Small intestine (tissue), 7 donors: ENCODE measurements at regions not wholly inside any gene's neighbourhood (a gene's known extent, or its start where the extent isn't known, plus 50 kb on each side); places are given as distances from the start of the nearest gene placed in this dataset.

Experiments
- DNase-seq, 2 donors: peaks; one replicate each; pipeline versions ENCODE4 v3.0.0 to v3.0.0-alpha.2; 2013
- FAIRE-seq: peaks from 2 replicates; lab custom pipeline; 2012; peaks lifted over from hg19 to GRCh38; lab: Jason Lieb, UNC
- H3K27ac ChIP-seq, 3 donors: one replicate each; pipeline ENCODE4 v1.5.1; 2013; ENCODE audit warnings: low read length in 2 of 3, mild to moderate bottlenecking in 2 of 3, control low read depth in 1 of 3, inconsistent platforms in 1 of 3, low read depth in 1 of 3, moderate library complexity in 1 of 3
- H3K27me3 ChIP-seq, 3 donors: one replicate each; pipeline ENCODE4 v1.6.1; 2013; ENCODE audit warnings: low read length in 3 of 3, inconsistent platforms in 1 of 3; ENCODE audit not compliant: control insufficient read depth in 3 of 3, insufficient read depth in 3 of 3
- H3K36me3 ChIP-seq, 3 donors: one replicate each; pipeline ENCODE4 v1.6.1; 2013; ENCODE audit warnings: low read length in 3 of 3, inconsistent platforms in 1 of 3, low read depth in 1 of 3, mild to moderate bottlenecking in 1 of 3, moderate library complexity in 1 of 3; ENCODE audit not compliant: control insufficient read depth in 3 of 3, insufficient read depth in 2 of 3
- H3K4me1 ChIP-seq, 3 donors: one replicate each; pipeline ENCODE4 v1.6.1; 2013; ENCODE audit warnings: low read length in 2 of 3, inconsistent platforms in 1 of 3, low read depth in 1 of 3, mild to moderate bottlenecking in 1 of 3, moderate library complexity in 1 of 3; ENCODE audit not compliant: control insufficient read depth in 3 of 3, insufficient read depth in 2 of 3
- H3K4me3 ChIP-seq, 3 donors: one replicate each; pipeline ENCODE4 v1.5.1; 2013; ENCODE audit warnings: low read length in 3 of 3, control low read depth in 1 of 3, inconsistent platforms in 1 of 3, low read depth in 1 of 3, mild to moderate bottlenecking in 1 of 3, moderate library complexity in 1 of 3
- H3K9me3 ChIP-seq, 2 donors: one replicate each; pipeline ENCODE4 v1.6.1; 2013; ENCODE audit warnings: low read depth in 1 of 2, low read length in 1 of 2; ENCODE audit not compliant: control insufficient read depth in 2 of 2, insufficient read depth in 1 of 2
- WGBS, 3 donors: extraction: QIAGEN DNeasy Blood & Tissue Kit; methylation state at CpG; one replicate each; pipeline ENCODE4 v1.1.7; 2013; 5-methylcytosine and 5-hydroxymethylcytosine counted together
- donor health status: healthy with polysubstance abuse.
- donor health status: control.
- donor health status: control.
- donor health status: Bipolar disorder and iron deficiency.
- donor health status: healthy.

GRCh38 chr5:67976181-67976580, 239.4 kb upstream of the PIK3R1 start:
- H3K4me1 ChIP-seq = peaks cover 0 to 17% (median under 1%) of the 10 kb centered on the region in 3 donors
- no peak for FAIRE-seq
- DNase-seq = no peak
- no peak overlapping the region for H3K4me3 ChIP-seq
- no peak overlapping the region for H3K27ac ChIP-seq
- H3K9me3 ChIP-seq = no peaks in the 10 kb centered on the region
- no peaks in the 10 kb centered on the region for H3K36me3 ChIP-seq
- WGBS, 3 donors = 57 to 85% (median 57%) methylated on average over 1 of the region's 1 CpG
- no peaks in the 10 kb centered on the region for H3K27me3 ChIP-seq

GRCh38 chr5:67974471-67974870, 241.1 kb upstream of the PIK3R1 start:
- Histone ChIP-seq H3K36me3 (no peaks in the 10 kb centered on the region), H3K27me3 (no peaks in the 10 kb centered on the region), H3K4me3 (no peak overlapping the region), H3K27ac (no peak overlapping the region), H3K9me3 (no peaks in the 10 kb centered on the region), H3K4me1 (peaks cover 0 to 21% (median 5%) of the 10 kb centered on the region in 3 donors)
- FAIRE-seq (no peak), DNase-seq (no peak)

DNA sequence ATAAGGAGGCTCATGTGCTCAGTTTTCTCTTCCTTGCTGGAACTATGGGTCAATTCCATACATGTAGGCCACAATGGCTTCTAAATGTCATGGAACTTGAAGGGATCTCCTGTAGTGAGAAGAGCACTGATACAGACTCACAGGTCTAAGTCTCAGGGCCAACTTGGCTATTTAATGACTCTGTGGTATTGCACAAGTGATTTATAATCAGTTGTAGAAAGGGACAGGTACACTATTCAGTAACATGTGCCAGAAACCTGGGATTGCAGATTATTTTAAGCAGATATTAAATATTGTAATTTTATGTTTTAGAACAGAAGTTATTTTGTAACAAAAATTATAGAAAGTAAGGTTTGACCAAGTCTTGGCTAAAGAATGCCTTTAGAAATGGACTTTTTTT, 241.5 kb upstream of the PIK3R1 start:
- Histone ChIP-seq H3K9me3 (no peaks in the 10 kb centered on the region), H3K4me3 (no peak overlapping the region), H3K27ac (no peak overlapping the region), H3K27me3 (no peaks in the 10 kb centered on the region), H3K36me3 (no peaks in the 10 kb centered on the region), H3K4me1 (peaks cover 0 to 21% (median 5%) of the 10 kb centered on the region in 3 donors)
- DNase-seq (peak; percentile 36 to 52), FAIRE-seq (no peak)

- Histone ChIP-seq H3K36me3 (no peaks in the 10 kb centered on the region), H3K27ac (no peak overlapping the region), H3K9me3 (no peaks in the 10 kb centered on the region), H3K4me3 (no peak overlapping the region), H3K27me3 (no peaks in the 10 kb centered on the region), H3K4me1 (peaks cover 0 to 21% (median 5%) of the 10 kb centered on the region in 3 donors)
- FAIRE-seq = no peak
- WGBS, 3 donors = 55 to 77% (median 64%) methylated on average over 5 of the region's 5 CpGs
- peak in 1 of 2 donors; percentile 37 for DNase-seq
These were observed 243.4 kb upstream of the PIK3R1 start for GRCh38 chr5:67971971-67972821.

DNA sequence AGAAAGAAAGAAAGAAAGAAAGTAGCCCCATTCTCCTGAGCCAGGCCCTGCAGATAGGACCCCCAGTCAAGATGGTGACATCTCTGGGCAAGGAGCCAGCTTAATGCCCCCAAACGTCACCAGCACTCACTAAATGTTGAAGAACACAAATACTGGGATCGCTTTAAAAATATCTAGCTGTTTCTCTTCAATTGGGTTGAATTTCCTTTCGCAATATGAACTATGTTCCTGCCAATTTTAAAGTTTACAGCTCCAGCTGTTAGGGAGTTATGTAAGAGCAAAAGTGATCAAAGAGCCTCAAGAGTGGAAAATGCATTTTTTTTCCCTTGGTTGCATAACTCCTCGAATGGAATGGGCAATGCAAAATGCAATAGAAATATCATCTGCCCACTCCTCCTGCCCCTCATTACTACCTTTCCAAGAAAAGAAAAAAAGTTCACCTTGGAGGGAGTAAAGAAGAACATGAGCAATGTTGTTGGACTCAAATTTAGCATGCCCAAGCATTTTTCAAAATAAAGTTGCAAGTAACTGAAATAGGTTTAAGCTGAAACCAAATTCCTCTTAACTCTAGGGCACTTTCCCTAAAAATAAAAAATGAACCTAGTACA, 244.2 kb upstream of the PIK3R1 start:
- no peak overlapping the region for H3K27ac ChIP-seq
- FAIRE-seq (no peak), DNase-seq (peak; percentile 44 to 81)
- no peaks in the 10 kb centered on the region for H3K9me3 ChIP-seq
- 15 to 25% (median 17%) methylated on average over 4 of the region's 4 CpGs for WGBS, 3 donors
- H3K27me3 ChIP-seq = no peaks in the 10 kb centered on the region
- H3K4me3 ChIP-seq = no peak overlapping the region
- H3K36me3 ChIP-seq = no peaks in the 10 kb centered on the region
- H3K4me1 ChIP-seq = peaks cover 0 to 25% (median 5%) of the 10 kb centered on the region in 3 donors

DNA sequence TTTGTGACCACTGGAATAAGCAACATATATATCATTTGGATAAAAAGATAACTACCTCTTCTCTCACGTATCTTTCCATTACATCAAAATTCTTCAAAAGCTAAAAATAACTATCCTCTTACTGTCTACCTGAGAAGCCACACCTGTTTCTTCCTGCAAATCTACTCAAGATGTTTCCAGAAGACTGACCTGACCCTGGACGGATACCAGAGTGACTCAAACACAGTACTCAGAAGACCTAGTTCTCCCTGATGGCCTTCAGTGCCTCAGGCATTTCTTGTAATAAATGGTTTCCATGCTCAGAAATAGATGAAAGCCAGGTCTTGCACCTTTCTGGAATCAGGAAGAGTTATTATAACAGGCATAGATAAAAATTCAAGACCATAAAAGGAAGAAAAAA, 245.9 kb upstream of the PIK3R1 start:
- no peak overlapping the region for H3K27ac ChIP-seq
- peaks cover 0 to 28% (median 5%) of the 10 kb centered on the region in 3 donors for H3K4me1 ChIP-seq
- no peaks in the 10 kb centered on the region for H3K36me3 ChIP-seq
- 89 to 95% (median 92%) methylated on average over 2 of the region's 2 CpGs for WGBS, 3 donors
- H3K27me3 ChIP-seq = no peaks in the 10 kb centered on the region
- no peak overlapping the region for H3K4me3 ChIP-seq
- FAIRE-seq (no peak), DNase-seq (no peak)
- H3K9me3 ChIP-seq = no peaks in the 10 kb centered on the region

- DNase-seq (no peak), FAIRE-seq (no peak)
- Histone ChIP-seq H3K4me1 (peaks cover under 1 to 33% (median 5%) of the 10 kb centered on the region in 3 donors), H3K27me3 (no peaks in the 10 kb centered on the region), H3K27ac (no peak overlapping the region), H3K9me3 (no peaks in the 10 kb centered on the region), H3K36me3 (no peaks in the 10 kb centered on the region), H3K4me3 (no peak overlapping the region)
- WGBS, 3 donors = 55 to 80% (median 64%) methylated on average over 2 of the region's 2 CpGs
These were observed 246.4 kb upstream of the PIK3R1 start for GRCh38 chr5:67969176-67969575.

DNA sequence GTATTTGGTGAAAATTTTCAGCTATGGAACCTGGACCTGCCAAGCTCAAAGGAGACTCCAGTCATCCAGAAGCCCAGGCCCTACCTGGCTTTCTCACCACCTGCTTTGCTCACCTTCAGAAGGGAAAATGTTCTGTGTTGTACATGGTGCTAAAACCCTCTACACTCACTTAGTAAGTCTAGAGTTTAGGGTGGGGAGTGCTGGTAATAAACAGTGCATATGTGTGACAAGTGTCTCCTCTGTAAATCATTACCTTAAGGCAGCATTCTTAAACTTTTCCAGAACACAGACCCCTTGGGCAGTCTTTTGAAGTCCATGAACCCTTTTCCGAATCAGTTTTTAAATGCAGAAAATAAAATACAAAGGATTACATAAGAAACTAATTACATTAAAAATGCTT, 248.8 kb upstream of the PIK3R1 start:
- no peaks in the 10 kb centered on the region for H3K36me3 ChIP-seq
- H3K9me3 ChIP-seq = no peaks in the 10 kb centered on the region
- 96 to 97% (median 96%) methylated on average over 1 of the region's 1 CpG for WGBS, 3 donors
- peaks cover 1 to 22% (median 8%) of the 10 kb centered on the region in 3 donors for H3K4me1 ChIP-seq
- no peak overlapping the region for H3K4me3 ChIP-seq
- no peak overlapping the region for H3K27ac ChIP-seq
- FAIRE-seq (no peak), DNase-seq (peak in 1 of 2 donors; percentile 28)
- no peaks in the 10 kb centered on the region for H3K27me3 ChIP-seq
